Head of caudate nucleus (tissue), 42 donors: ENCODE measurements at regions not wholly inside any gene's neighbourhood (a gene's known extent, or its start where the extent isn't known, plus 50 kb on each side); places are given as distances from the start of the nearest gene placed in this dataset.
"Not testable (repeated sequence)": the region's sequence is repeated elsewhere in the genome, so short reads cannot be mapped to it uniquely, and the experiment has no call there.

Experiments used
- DNase-seq, 42 donors: peaks; one replicate each; pipeline versions ENCODE4 v3.0.0 to v3.0.0-alpha.2; 2020 to 2021; ENCODE audit warnings: mixed read lengths in 7 of 42
- intact Hi-C: fragments of 100-400 bp; cut with DNase I; formaldehyde crosslinking; loops from one replicate; pipeline ENCODE4 v1.15.0; 2022

- intact Hi-C loops: no loop called here
- DNase-seq: no peak
Observed at GRCh38 chr11:103699656-103700055, 336.8 kb upstream of the DDI1 start.

GRCh38 chr11:103700622-103701021 lies 335.8 kb upstream of the DDI1 start:
- DNase-seq: no peak
- intact Hi-C loops: no loop called here

GRCh38 chr11:103703437-103703836 lies 333.0 kb upstream of the DDI1 start:
- intact Hi-C loops: no loop called here
- no peak for DNase-seq

GRCh38 chr11:103703954-103704353 lies 332.5 kb upstream of the DDI1 start:
- no peak for DNase-seq
- intact Hi-C loops: no loop called here

DNA sequence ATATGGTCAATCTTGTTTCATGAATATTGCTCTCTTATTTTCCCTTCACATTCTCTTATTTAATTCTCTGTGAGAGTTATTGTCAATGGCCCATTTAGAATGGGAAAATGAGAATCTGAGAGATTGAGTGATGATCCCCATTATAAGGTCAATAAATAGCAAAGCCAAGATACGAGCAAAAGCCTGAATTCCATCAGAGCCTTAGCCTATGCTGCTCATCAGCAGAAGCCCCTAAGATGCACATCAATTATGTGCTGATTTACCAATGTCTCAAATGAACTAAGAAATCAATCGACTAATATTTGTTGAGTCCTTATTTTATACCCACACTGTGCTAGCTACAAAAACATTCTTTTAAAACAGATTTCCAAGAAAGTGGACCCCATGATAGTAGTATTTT lies 330.8 kb upstream of the DDI1 start:
- no peak for DNase-seq
- intact Hi-C loops: no loop called here

- intact Hi-C loops: no loop called here
- no peak for DNase-seq
Observed at GRCh38 chr11:103709371-103709770, 327.1 kb upstream of the DDI1 start.

- intact Hi-C loops: no loop called here
- DNase-seq: no peak
Observed at GRCh38 chr11:103714246-103714645, 322.2 kb upstream of the DDI1 start.

GRCh38 chr11:103716363-103716762 lies 320.1 kb upstream of the DDI1 start:
- intact Hi-C loops: no loop called here
- DNase-seq: no peak

DNA sequence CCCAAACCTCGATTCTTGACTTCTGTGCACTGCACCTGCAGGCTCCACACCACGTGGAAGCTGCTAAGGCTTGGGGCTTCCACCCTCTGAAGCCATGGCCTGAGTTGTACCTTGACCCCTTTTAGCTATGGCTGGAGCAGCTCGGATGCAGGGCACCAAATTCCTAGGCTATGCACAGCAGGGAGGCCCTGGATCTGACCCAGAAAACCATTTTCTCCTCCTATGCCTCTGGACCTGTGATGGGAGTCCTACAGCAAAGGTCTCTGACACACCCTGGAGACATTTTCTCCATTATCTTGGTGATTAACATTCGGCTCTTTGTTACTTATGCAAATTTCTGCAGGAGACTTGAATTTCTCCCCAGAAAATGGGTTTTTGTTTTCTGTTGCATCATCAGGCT lies 309.2 kb upstream of the DDI1 start:
- DNase-seq: no peak
- intact Hi-C loops: no loop called here

DNA sequence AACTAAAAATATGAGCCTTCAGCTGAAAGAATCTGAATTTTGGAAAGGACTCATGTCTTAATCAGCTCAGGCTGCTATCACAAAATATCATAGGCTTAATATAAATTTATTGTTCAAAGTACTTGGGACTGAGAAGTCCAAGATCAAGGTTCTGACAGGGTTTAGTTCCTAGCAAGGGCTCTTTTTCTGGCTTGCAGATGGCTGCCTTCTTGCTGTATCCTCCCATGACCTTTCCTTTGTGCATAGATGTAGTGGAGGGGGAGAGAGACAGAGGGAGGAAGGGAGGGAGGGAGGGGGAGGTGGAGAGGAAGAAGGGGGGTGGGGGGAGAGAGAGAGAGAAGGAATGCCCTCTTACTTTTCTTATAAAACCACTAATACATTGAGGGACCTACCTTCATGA lies 306.8 kb upstream of the DDI1 start:
- intact Hi-C loops: no loop called here
- no peak for DNase-seq

GRCh38 chr11:103730131-103730940 lies 306.1 kb upstream of the DDI1 start:
- intact Hi-C loops: no loop called here
- DNase-seq: no peak

GRCh38 chr11:103731670-103732069 lies 304.8 kb upstream of the DDI1 start:
- intact Hi-C loops: no loop called here
- no peak for DNase-seq

DNA sequence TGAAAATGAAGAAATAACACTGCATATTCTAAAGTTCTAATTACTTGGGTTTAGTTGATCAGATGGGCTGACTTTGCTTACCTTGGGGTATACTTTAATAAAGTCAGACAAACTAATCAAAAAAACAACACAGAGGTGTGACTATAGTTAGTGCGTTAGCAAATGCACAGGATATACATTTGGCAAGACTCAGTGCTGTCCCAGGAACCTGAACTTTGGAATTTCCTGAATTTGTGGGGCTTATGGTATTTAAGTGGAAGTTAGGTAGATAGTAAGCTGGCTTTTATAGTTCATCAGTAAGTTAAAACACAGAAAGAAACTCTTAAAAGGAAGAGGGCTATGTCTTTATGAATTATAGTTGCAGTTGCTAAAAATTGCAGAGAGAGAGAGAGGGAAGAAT lies 302.6 kb upstream of the DDI1 start:
- DNase-seq: no peak
- intact Hi-C loops: no loop called here

DNA sequence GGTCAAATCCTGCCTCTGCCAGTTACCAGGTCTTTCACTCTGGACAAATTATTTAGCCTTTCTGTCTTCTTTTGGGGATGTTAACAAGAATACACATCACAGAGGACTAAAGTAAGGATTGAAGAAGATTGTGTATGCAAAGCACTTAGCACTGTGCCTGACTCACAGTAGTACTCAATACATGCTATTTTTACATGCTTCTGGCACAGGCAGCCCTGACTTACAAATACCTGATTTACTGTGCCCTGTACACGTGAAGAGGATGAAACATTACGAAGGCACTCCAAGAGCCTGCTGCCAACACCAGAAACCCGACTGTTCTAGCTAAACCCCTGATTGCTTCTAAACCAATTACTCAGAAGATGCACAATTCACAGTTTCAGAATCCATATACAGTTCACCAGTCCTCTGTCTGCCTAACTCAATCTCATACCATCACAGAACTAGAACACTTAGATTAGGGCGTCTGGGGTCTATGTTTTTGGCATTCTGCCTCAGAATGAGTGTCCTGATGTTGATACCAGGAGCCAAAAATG lies 300.9 kb upstream of the DDI1 start:
- DNase-seq: no peak
- intact Hi-C loops: no loop called here

GRCh38 chr11:103736315-103737036 lies 300.0 kb upstream of the DDI1 start:
- DNase-seq: no peak
- intact Hi-C loops: no loop called here

- intact Hi-C loops: no loop called here
Observed at GRCh38 chr11:103737037-103737622, 299.3 kb upstream of the DDI1 start.

DNA sequence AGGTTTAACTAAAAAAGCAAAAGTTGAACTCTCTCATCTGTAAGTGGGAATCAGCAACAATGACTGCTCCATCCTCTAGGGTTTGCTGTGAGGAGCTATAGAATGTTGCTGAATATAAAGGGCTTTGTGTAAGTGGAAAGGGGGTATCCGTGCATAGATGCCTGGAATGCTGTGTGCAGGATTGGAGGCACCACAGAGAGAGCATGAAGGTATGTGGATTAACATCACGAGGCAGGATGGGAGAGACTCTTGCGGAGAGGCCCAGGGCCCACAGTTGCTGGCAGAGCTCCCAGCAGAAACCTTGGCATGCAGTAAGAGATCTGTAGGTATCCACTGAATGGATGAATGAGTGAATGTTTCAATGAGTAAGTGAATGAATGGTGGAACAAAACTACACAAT lies 298.7 kb upstream of the DDI1 start:
- DNase-seq: no peak
- intact Hi-C loops: no loop called here

More at GRCh38 chr11:103737037-103737622, 299.3 kb upstream of the DDI1 start:
- DNase-seq: peak in 12 of 42 donors; percentile 1 to 51 (median 16)

GRCh38 chr11:103739074-103739796 lies 297.2 kb upstream of the DDI1 start:
- DNase-seq, intact Hi-C loops: not testable (repeated sequence)

DNA sequence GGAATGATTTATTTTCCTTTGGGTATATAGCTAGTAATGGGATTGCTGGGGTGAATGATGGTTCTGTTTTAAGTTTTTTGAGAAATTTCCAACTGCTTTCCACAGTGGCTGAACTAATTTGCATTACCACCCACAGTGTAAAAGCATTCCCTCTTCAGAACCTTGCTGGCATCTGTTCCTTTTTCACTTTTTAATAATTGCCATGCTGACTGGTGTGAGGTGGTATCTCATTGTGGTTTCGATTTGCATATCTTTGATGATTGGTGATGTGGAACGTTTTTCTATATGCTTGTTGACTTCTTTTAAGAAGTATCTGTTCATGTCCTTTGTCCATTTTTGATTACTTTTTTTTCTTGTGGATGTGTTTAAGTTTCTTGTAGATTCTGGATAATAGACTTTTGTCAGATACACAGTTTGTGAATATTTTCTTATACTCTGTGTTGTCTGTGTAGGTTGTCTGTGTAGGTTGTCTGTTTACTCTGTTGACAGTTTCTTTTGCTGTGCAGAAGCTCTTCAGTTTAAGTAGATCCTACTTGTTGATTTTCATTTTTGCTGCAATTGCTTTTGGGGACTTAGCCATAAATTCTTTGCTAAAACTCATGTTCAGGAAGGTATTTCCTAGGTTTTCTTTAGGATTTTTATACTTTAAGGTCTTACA lies 291.8 kb upstream of the DDI1 start:
- intact Hi-C loops: no loop called here
- no peak for DNase-seq
